Midbrain (tissue), 1 donor: ENCODE measurements at regions not wholly inside any gene's neighbourhood (a gene's known extent, or its start where the extent isn't known, plus 50 kb on each side); places are given as distances from the start of the nearest gene placed in this dataset.
"Not testable (repeated sequence)": the region's sequence is repeated elsewhere in the genome, so short reads cannot be mapped to it uniquely, and the experiment has no call there.

Experiments
- DNase-seq: peaks from one replicate; lab custom pipeline; 2025; lab: John Stamatoyannopoulos, UW

GRCh38 chr16:65621640-65622039 is 499.8 kb upstream of the CDH11 start:
- DNase-seq = no peak

- DNase-seq = no peak
Observed at GRCh38 chr16:65619606-65620005, 497.7 kb upstream of the CDH11 start.

- DNase-seq = no peak
Observed at GRCh38 chr16:65618931-65619330, 497.1 kb upstream of the CDH11 start.

- DNase-seq = no peak
Observed at GRCh38 chr16:65618333-65618732, 496.5 kb upstream of the CDH11 start.

- no peak for DNase-seq
Observed at GRCh38 chr16:65617421-65617820, 495.6 kb upstream of the CDH11 start.

GRCh38 chr16:65608455-65608854 is 486.6 kb upstream of the CDH11 start:
- DNase-seq = no peak

GRCh38 chr16:65604771-65605170 is 482.9 kb upstream of the CDH11 start:
- no peak for DNase-seq

- DNase-seq = no peak
Observed at GRCh38 chr16:65601781-65602180, 479.9 kb upstream of the CDH11 start.

GRCh38 chr16:65600629-65601028 is 478.8 kb upstream of the CDH11 start:
- DNase-seq = no peak

- no peak for DNase-seq
Observed at GRCh38 chr16:65600046-65600445, 478.2 kb upstream of the CDH11 start.

- no peak for DNase-seq
Observed at GRCh38 chr16:65598621-65599020, 476.8 kb upstream of the CDH11 start.

GRCh38 chr16:65583498-65583897 is 461.6 kb upstream of the CDH11 start:
- no peak for DNase-seq

GRCh38 chr16:65579050-65579449 is 457.2 kb upstream of the CDH11 start:
- no peak for DNase-seq

- no peak for DNase-seq
Observed at GRCh38 chr16:65576631-65577030, 454.8 kb upstream of the CDH11 start.

- no peak for DNase-seq
Observed at GRCh38 chr16:65576139-65576538, 454.3 kb upstream of the CDH11 start.

- DNase-seq = peak; percentile 43
Observed at GRCh38 chr16:65574326-65574966, 452.6 kb upstream of the CDH11 start.

GRCh38 chr16:65572156-65572555 is 450.3 kb upstream of the CDH11 start:
- no peak for DNase-seq

- DNase-seq = no peak
Observed at GRCh38 chr16:65570261-65570660, 448.4 kb upstream of the CDH11 start.

- no peak for DNase-seq
Observed at GRCh38 chr16:65559846-65560245, 438.0 kb upstream of the CDH11 start.

GRCh38 chr16:65549689-65550088 is 427.8 kb upstream of the CDH11 start:
- not testable (repeated sequence) for DNase-seq

- DNase-seq = no peak
Observed at GRCh38 chr16:65548470-65548869, 426.6 kb upstream of the CDH11 start.

- no peak for DNase-seq
Observed at GRCh38 chr16:65547772-65548446, 426.0 kb upstream of the CDH11 start.

- DNase-seq = no peak
Observed at GRCh38 chr16:65546353-65546791, 424.5 kb upstream of the CDH11 start.

GRCh38 chr16:65545413-65545956 is 423.6 kb upstream of the CDH11 start:
- DNase-seq = no peak
